ENCODE measurements at regions not wholly inside any gene's neighbourhood (a gene's known extent, or its start where the extent isn't known, plus 50 kb on each side); places are given as distances from the start of the nearest gene placed in this dataset.

GRCh38 chr4:116627545-116627944 lies 457.8 kb downstream of the TRAM1L1 start:
- TF ChIP-seq YY1 (IDR thresholded peaks at IDR 0.05; ENCODE audit: low read depth) (no peak), ZBTB7A (IDR thresholded peaks at IDR 0.05; ENCODE audit: low read depth) (no peak), EP300 (IDR thresholded peaks at IDR 0.05; ENCODE audit: borderline replicate concordance) (no peak), MAX (IDR thresholded peaks at IDR 0.05) (no peak), TAF1 (IDR thresholded peaks at IDR 0.05; ENCODE audit: low read depth) (no peak), FOXM1 (IDR thresholded peaks at IDR 0.05; ENCODE audit: borderline replicate concordance, low read depth) (no peak), USF1 (IDR thresholded peaks at IDR 0.05) (no peak), REST (IDR thresholded peaks at IDR 0.05; ENCODE audit: low read depth) (no peak), TEAD4 (IDR thresholded peaks at IDR 0.05) (no peak), NFIC (IDR thresholded peaks at IDR 0.05) (no peak), CREB1 (IDR thresholded peaks at IDR 0.05; ENCODE audit: low read depth) (no peak), TCF12 (IDR thresholded peaks at IDR 0.05; ENCODE audit: low read depth) (no peak), EGR1 (IDR thresholded peaks at IDR 0.05) (no peak)
